GM12864 (cell line): ENCODE measurements at regions not wholly inside any gene's neighbourhood (a gene's known extent, or its start where the extent isn't known, plus 50 kb on each side); places are given as distances from the start of the nearest gene placed in this dataset.

Source experiments
- DNase-seq: peaks from one replicate; pipeline ENCODE4 v3.0.0-alpha.2; 2011; ENCODE audit warnings: low read depth
- H3K4me3 ChIP-seq: 2 replicates; pipeline ENCODE4 v1.5.1; 2011; ENCODE audit warnings: mild to moderate bottlenecking, low read depth, low read length, control low read depth
- TF ChIP-seq, protein P1 (sequence below): IDR thresholded peaks from 2 replicates; pipeline ENCODE4 v1.5.1; 2011; ENCODE audit warnings: low read depth, mild to moderate bottlenecking, moderate library complexity, low read length, control low read depth, inconsistent platforms; ENCODE audit errors: missing control alignments

- TF ChIP-seq, protein P1, sequence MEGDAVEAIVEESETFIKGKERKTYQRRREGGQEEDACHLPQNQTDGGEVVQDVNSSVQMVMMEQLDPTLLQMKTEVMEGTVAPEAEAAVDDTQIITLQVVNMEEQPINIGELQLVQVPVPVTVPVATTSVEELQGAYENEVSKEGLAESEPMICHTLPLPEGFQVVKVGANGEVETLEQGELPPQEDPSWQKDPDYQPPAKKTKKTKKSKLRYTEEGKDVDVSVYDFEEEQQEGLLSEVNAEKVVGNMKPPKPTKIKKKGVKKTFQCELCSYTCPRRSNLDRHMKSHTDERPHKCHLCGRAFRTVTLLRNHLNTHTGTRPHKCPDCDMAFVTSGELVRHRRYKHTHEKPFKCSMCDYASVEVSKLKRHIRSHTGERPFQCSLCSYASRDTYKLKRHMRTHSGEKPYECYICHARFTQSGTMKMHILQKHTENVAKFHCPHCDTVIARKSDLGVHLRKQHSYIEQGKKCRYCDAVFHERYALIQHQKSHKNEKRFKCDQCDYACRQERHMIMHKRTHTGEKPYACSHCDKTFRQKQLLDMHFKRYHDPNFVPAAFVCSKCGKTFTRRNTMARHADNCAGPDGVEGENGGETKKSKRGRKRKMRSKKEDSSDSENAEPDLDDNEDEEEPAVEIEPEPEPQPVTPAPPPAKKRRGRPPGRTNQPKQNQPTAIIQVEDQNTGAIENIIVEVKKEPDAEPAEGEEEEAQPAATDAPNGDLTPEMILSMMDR: no peak
- H3K4me3 ChIP-seq: no peak overlapping the region
- no peak for DNase-seq
These were observed 435.0 kb upstream of the CADM1 start for GRCh38 chr11:115939104-115939730.

DNA sequence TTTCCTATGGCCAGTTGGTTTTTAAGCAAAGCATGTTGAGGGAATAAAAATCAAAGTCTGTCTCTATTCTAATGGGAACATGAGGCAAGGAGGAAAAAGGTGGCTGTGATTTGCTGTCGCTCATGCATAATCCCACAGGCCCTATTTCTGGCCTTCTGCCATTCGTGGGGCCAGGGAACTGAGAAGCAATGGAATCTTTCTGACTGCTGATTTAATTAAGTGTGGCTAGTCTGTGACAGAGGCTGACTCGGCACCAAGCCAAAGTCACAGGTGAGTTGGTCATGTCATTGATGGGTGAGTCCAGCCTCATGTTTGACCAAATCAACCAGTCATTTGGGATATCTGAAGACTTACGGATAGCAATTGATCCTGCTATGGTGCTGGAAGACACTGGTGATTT, 429.3 kb upstream of the CADM1 start:
- TF ChIP-seq, protein P1: no peak
- no peak overlapping the region for H3K4me3 ChIP-seq
- no peak for DNase-seq

- no peak overlapping the region for H3K4me3 ChIP-seq
- DNase-seq: no peak
- TF ChIP-seq, protein P1: no peak
These were observed 427.4 kb upstream of the CADM1 start for GRCh38 chr11:115931548-115932083.

- no peak for DNase-seq
- H3K4me3 ChIP-seq: no peak overlapping the region
- TF ChIP-seq, protein P1: no peak
These were observed 426.8 kb upstream of the CADM1 start for GRCh38 chr11:115930886-115931547.

GRCh38 chr11:115930291-115930690, 426.1 kb upstream of the CADM1 start:
- H3K4me3 ChIP-seq: no peak overlapping the region
- TF ChIP-seq, protein P1: peak; percentile 3
- DNase-seq: no peak

DNA sequence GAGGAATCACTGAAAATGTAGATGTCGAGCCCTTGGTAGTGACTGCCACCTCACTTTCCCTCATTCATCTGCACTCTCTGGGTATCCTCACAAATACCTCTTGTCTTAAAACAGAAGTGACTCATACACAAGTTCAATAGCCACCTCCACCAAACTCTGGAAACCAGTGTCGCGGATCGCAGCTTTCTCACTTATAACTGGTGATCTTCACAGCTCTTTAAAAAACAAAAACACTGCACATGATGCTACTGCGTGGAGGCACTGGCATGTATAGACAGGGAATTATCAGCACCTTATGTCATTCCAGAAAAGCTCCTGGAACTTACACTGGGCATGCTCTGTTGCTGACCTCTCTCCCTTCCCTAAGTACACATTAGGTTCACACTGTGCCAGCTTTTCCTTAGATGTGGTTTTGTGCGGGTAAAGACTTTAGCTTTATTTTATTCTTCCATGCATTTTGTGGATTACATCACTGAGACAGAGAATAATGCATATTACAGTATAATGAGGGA, 425.5 kb upstream of the CADM1 start:
- no peak for DNase-seq

More for the DNA sequence above, 425.5 kb upstream of the CADM1 start:
- TF ChIP-seq, protein P1: no peak
- no peak overlapping the region for H3K4me3 ChIP-seq
